ENCODE measurements at regions not wholly inside any gene's neighbourhood (a gene's known extent, or its start where the extent isn't known, plus 50 kb on each side); places are given as distances from the start of the nearest gene placed in this dataset.

DNA sequence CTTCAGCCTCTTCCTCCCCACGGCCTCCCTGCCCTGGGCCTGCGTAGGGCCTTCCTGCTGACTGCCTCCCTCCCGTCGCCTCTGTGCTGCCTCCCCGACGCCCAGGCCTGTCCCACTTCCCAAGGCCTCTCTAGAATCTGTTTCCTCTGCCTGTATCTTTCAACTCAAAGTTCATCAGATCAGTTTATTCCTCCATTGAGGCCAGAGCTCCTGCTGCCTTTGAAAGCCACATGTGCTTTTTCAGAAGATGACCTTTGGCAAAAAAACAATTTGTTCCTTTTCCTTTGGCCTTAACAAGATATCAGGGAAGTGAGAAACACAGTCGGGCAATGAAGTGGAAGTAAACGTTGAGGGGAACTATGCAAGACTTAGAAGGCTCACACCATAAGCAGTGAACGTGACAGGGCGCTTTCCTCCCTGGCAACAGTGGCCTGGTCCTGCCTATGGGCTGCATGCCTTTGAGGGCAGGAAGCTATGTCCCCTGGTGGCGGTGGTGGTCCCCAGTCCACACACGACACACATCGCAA is 85.9 kb downstream of the PSMG1 start (continued):
- TF ChIP-seq, protein P1, sequence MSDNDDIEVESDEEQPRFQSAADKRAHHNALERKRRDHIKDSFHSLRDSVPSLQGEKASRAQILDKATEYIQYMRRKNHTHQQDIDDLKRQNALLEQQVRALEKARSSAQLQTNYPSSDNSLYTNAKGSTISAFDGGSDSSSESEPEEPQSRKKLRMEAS (IDR thresholded peaks at IDR 0.05; ENCODE audit: low read depth, low read length): no peak
- TF ChIP-seq BACH1 (IDR thresholded peaks at IDR 0.05; ENCODE audit: borderline replicate concordance) (no peak), EZH2 (IDR thresholded peaks at IDR 0.05; ENCODE audit: borderline replicate concordance, control insufficient read depth, low read depth, low read length) (no peak), MYB (IDR thresholded peaks at IDR 0.05; ENCODE audit: borderline replicate concordance, low read depth, low read length) (no peak), GABPA (IDR thresholded peaks at IDR 0.05; ENCODE audit: low read depth) (no peak)

DNA sequence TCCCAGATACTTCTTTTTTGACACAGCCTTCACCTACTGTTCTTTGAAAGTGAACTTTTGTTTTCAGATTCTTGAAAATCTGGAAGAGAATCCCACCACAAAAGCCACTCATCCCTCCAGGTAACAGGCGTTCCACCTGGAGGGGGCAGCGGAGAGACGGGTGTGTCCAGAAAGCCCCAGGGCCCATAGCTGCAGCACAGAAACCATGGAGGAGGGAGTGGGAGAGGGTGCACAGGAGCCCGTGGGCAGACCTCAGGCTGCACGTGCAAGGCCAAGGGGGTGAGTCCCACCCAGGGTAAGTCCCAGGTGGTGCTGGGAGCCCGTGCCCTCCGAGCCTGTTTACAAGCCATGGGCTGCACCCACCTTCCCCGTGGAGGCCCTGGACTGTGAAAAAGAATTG is 86.5 kb downstream of the PSMG1 start:
- H3K9ac ChIP-seq (ENCODE audit: control insufficient read depth, insufficient read depth, low read length): no peak overlapping the region
- RAD21 ChIA-PET (ENCODE audit: unreplicated experiment): no interaction called here
- DNase-seq (ENCODE audit: low read depth, low spot score) (no peak), FAIRE-seq (no peak), ATAC-seq (no peak)
- no peak overlapping the region for H2AFZ ChIP-seq (ENCODE audit: control insufficient read depth, low read depth, low read length)
- no peaks in the 10 kb centered on the region for H3K36me3 ChIP-seq (ENCODE audit: control insufficient read depth in 2 of 2, insufficient read depth in 2 of 2, low read length in 1 of 2)
- CTCF ChIA-PET: no interaction called here
- WGBS (ENCODE audit: insufficient coverage, insufficient replicate concordance, low lambda C conversion rate, missing lambda C conversion rate): 12% methylated on average over 8 of the region's 8 CpGs
- no TSS peak for BruUV-seq (replicated peaks)
- H3K4me1 ChIP-seq (ENCODE audit: control insufficient read depth, insufficient read depth, low read length): no peaks in the 10 kb centered on the region
- POLR2A ChIA-PET: no interaction called here
- intact Hi-C loops (cut with micrococcal nuclease; ENCODE audit: unreplicated experiment): no loop called here
- H3K79me2 ChIP-seq (ENCODE audit: control insufficient read depth, insufficient read depth, low read length): no peaks in the 10 kb centered on the region
- no peak overlapping the region for H3K27ac ChIP-seq (ENCODE audit: control insufficient read depth, insufficient read depth)
- H3K4me3 ChIP-seq: no peak overlapping the region
- no peak for TF ChIP-seq ZNF622 (IDR thresholded peaks at IDR 0.05)
- 0 out of 6 replicates have a peak, but pooled peaks of 1 of the 3 experiments have one; percentile 13 for TF ChIP-seq CTCF (IDR thresholded peaks at IDR 0.05 in 2 of 3, conservative IDR thresholded peaks at IDR 0.05 in 1 of 3; ENCODE audit: control insufficient read depth in 2 of 3, extremely low read depth in 1 of 3, insufficient read depth in 1 of 3, low read depth in 3 of 3, low read length in 3 of 3)
- SMC1A ChIA-PET (ENCODE audit: uncharacterized antibody, unreplicated experiment): interaction anchor here (1.0 kb wide), 1 partner anchor 11 kb away, joined by 3 read pairs; no protein-coding TSS in a partner anchor
- H4K20me1 ChIP-seq (ENCODE audit: control insufficient read depth, insufficient read depth): no peaks in the 10 kb centered on the region; the same call in 1 of the 2 replicates
- H3K27me3 ChIP-seq (replicated peaks in 1 of 2; ENCODE audit: control insufficient read depth in 2 of 2, insufficient read depth in 2 of 2, low read length in 1 of 2): no peaks in the 10 kb centered on the region
- H3K9me3 ChIP-seq (replicated peaks; ENCODE audit: control insufficient read depth, insufficient read depth, low read length): no peaks in the 10 kb centered on the region
- in situ Hi-C loops (cut with MboI): loop anchor here (10.0 kb wide), 1 partner anchor 62 kb away; no protein-coding TSS in a partner anchor
- H3K4me2 ChIP-seq (ENCODE audit: control insufficient read depth, insufficient read depth): no peak overlapping the region

Data from GM12878 (cell line).